ENCODE measurements at regions not wholly inside any gene's neighbourhood (a gene's known extent, or its start where the extent isn't known, plus 50 kb on each side); places are given as distances from the start of the nearest gene placed in this dataset.

DNA sequence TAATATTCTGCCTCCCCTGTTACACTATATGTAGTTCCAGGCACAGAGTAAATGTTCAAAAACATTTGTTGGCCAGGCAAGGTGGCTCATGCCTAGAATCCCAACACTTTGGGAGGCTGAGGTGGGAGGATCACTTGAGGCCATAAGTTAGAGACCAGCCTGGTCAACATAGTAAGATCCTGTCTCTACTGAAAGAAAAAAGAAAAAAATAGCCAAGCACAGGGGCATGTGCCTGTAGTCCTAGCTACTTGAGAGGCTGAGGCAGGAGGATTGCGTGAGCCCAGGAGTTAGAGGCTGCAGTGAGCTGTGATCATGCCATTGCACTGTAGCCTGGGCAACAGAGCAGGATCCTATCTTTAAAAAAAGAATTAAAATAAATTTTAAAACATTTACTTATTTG, 57.6 kb upstream of the SIM2 start:
- TF ChIP-seq EZH2phosphoT487 (IDR thresholded peaks at IDR 0.05; ENCODE audit: borderline replicate concordance, low read depth, low read length), result no peak
- TF ChIP-seq, protein P1, sequence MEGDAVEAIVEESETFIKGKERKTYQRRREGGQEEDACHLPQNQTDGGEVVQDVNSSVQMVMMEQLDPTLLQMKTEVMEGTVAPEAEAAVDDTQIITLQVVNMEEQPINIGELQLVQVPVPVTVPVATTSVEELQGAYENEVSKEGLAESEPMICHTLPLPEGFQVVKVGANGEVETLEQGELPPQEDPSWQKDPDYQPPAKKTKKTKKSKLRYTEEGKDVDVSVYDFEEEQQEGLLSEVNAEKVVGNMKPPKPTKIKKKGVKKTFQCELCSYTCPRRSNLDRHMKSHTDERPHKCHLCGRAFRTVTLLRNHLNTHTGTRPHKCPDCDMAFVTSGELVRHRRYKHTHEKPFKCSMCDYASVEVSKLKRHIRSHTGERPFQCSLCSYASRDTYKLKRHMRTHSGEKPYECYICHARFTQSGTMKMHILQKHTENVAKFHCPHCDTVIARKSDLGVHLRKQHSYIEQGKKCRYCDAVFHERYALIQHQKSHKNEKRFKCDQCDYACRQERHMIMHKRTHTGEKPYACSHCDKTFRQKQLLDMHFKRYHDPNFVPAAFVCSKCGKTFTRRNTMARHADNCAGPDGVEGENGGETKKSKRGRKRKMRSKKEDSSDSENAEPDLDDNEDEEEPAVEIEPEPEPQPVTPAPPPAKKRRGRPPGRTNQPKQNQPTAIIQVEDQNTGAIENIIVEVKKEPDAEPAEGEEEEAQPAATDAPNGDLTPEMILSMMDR (conservative IDR thresholded peaks at IDR 0.05; ENCODE audit: low read length), result no peak

All from OCI-LY7 (cell line).